ENCODE measurements at regions not wholly inside any gene's neighbourhood (a gene's known extent, or its start where the extent isn't known, plus 50 kb on each side); places are given as distances from the start of the nearest gene placed in this dataset.
"Not testable (repeated sequence)": the region's sequence is repeated elsewhere in the genome, so short reads cannot be mapped to it uniquely, and the experiment has no call there.

DNA sequence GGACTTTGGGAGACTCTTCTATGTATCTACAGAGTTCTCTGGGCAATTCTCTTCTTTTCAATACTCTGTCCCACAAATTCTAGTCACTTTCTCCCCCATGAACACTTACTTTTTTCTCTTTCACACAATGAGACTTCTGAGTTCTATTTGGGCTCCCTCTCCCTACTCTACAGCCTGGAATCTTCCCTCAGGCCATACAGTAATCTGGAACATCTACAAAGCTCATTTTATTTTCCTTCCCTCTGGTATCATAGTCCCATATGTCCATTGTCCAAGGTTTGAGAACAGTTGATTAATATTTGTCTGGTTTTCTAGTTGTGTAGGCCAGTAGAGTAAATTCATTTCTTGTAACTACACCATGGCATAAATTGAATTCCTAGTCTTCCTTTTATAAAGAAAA is 544.6 kb upstream of the RAG2 start:
- CTCF ChIA-PET = interaction anchor here (0.9 kb wide), 1 partner anchor 9 kb away, joined by 3 read pairs; no protein-coding TSS in a partner anchor

DNA sequence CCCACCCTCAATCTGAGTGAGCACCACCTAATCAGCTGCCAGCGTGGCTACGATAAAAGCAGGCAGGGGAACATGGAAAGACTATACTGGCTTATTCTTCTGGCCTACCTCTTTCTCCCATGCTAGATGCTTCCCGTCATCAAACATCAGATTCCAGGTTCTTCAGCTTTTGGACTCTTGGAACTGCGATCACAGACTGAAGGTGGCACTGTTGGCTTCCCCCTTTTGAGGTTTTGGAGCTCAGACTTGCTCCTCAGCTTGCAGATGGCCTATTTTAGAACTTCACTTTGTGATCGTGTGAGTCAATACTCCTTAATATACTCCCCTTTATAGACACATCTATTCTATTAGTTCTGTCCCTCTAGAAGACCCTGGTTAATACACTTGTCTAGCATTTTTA is 543.7 kb upstream of the RAG2 start:
- no peak for DNase-seq (ENCODE audit: extremely low spot score)
- ChIA-PET POLR2A (no interaction called here), CTCF (interaction anchor here (0.9 kb wide), 1 partner anchor 10 kb away, joined by 3 read pairs; no protein-coding TSS in a partner anchor)
- TF ChIP-seq CTCF (IDR thresholded peaks at IDR 0.05; ENCODE audit: control extremely low read depth, extremely low read depth, low read depth, missing control alignments) = no peak

More for the DNA sequence above, 544.6 kb upstream of the RAG2 start:
- no peak for DNase-seq (ENCODE audit: extremely low spot score)
- TF ChIP-seq CTCF (IDR thresholded peaks at IDR 0.05; ENCODE audit: control extremely low read depth, extremely low read depth, low read depth, missing control alignments) = no peak
- POLR2A ChIA-PET = no interaction called here

GRCh38 chr11:37135606-37136005 is 537.6 kb upstream of the RAG2 start:
- DNase-seq (ENCODE audit: extremely low spot score); CTCF ChIA-PET; POLR2A ChIA-PET: not testable (repeated sequence)

DNA sequence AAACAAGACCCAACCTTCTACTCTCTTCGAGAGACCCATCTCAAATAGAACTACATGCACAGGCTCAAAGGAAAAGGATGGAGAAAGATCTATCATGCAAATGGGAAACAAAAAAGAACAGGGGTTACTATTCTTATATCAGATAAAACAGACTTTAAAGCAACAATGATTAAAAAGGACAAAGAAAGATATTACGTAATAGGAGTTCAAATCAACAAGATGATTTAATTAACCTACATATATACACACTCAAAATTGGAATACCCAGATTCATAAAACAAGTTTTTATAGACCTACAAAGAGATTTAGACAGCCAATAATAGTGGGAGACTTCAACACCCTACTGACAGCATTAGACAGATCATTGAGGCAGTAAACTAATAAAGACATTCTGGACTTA is 536.6 kb upstream of the RAG2 start:
- CTCF ChIA-PET = interaction anchor here (2.2 kb wide), 1 partner anchor 11 kb away, joined by 5 read pairs; no protein-coding TSS in a partner anchor
- POLR2A ChIA-PET = no interaction called here
- DNase-seq (ENCODE audit: extremely low spot score) = no peak
- no peak for TF ChIP-seq CTCF (IDR thresholded peaks at IDR 0.05; ENCODE audit: control extremely low read depth, extremely low read depth, low read depth, missing control alignments)

DNA sequence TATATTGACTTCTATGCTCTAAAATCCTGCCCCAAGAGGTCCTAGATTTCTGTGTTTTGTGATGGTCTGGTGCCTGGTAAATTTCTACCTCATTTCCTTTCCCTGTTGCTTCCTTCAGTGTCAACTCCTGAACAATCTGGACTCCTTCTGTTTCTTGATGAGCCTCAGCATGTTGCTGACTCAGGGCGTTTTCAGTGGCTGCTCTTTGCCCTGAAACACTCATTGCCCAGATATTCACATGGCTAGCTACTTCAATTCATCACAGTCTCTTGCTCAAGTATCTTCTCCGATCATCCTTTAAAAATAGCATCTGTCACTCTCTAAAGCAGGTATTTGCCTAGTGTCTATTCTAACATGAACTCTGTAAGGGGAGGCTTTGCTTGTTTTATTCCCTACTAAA is 526.3 kb upstream of the RAG2 start:
- CTCF ChIA-PET = interaction anchor here (1.1 to 1.7 kb wide), 2 partner anchors 9 to 11 kb away, joined by 5 read pairs; no protein-coding TSS in a partner anchor
- DNase-seq (ENCODE audit: extremely low spot score) = no peak
- no peak for TF ChIP-seq CTCF (IDR thresholded peaks at IDR 0.05; ENCODE audit: control extremely low read depth, extremely low read depth, low read depth, missing control alignments)
- POLR2A ChIA-PET = no interaction called here

- CTCF ChIA-PET = no interaction called here
- POLR2A ChIA-PET = no interaction called here
- no peak for TF ChIP-seq CTCF (IDR thresholded peaks at IDR 0.05; ENCODE audit: control extremely low read depth, extremely low read depth, low read depth, missing control alignments)
- no peak for DNase-seq (ENCODE audit: extremely low spot score)
Observed at GRCh38 chr11:37115963-37116362, 517.9 kb upstream of the RAG2 start.

DNA sequence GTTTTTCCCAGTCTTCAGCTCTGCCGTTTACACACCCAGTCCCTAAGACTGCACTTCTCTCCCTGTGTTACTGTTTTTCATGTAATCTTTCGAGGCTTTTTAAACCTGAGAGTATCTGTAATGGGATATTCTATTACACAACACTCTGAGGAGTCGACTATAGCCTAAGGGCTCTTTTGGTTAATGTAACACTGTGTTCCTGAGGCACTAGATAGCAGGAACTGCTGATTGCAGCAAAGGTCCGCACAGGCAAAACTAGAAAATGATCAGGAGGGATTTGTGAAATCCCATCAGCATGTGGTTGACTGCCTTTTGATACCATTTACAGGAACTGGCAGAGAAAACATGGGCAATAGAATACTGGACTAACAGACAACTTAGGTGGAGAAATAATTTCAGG is 512.3 kb upstream of the RAG2 start:
- ChIA-PET CTCF (no interaction called here), POLR2A (no interaction called here)
- DNase-seq (ENCODE audit: extremely low spot score) = no peak
- no peak for TF ChIP-seq CTCF (IDR thresholded peaks at IDR 0.05; ENCODE audit: control extremely low read depth, extremely low read depth, low read depth, missing control alignments)

Measured in GM10248 (cell line).